A549 (cell line): ENCODE measurements at regions not wholly inside any gene's neighbourhood (a gene's known extent, or its start where the extent isn't known, plus 50 kb on each side); places are given as distances from the start of the nearest gene placed in this dataset.

Source experiments
- CEBPB ChIP-seq, 2 experiments: fragments of >200 bp in 1 of 2; sonication (Bioruptor Twin) in 1 of 2; formaldehyde crosslinking in 1 of 2; IDR thresholded peaks; 2 replicates each; pipeline ENCODE4 v1.6.1; 2012 to 2016
- RFX5 ChIP-seq: fragments of 450-650 bp; IDR thresholded peaks from 2 replicates; pipeline ENCODE4 v1.7.1; 2014; ENCODE audit warnings: antibody characterized with exemption, mild to moderate bottlenecking, moderate library complexity
- TF ChIP-seq, protein P1 (sequence below): fragments of 200-600 bp; sonication (generic); IDR thresholded peaks from 2 replicates; pipeline ENCODE4 v1.6.1; 2016; ENCODE audit warnings: antibody characterized with exemption, mild to moderate bottlenecking, moderate library complexity

DNA sequence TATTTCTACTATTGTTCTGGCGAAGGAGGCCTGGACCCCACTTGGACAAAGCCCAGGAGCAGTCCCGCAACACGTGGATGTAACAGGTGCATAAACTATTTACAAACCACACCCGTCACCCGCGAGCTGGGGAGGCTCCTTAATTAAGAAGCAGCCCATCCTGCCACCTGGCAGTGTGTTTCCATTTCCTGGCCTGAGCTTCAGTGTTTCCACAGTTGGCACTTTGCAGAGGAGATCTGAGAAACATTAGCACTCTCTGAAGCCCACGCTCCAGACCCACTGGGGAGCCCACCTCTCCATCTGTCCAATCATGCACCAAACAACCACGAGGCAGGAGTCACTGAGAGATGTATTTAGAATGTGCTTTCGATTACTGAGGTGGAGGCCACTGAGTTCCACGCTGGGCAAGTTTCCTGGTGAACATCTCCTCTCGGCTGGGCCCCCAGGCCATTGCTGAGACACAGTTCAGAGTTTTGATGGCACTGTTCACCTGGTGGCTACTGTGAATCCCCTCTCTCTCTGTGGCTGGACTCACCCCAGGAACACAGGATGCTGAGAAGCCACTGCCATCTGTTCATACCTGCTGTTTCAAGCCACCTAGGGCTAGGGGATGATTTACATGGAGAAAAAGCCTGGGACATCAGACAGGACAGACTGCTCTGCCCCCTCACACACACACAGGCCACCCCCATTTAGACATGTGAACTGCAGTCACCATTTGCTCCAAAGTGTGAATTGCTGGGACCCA is 129.1 kb downstream of the AIPL1 start:
- TF ChIP-seq CEBPB (IDR thresholded peaks at IDR 0.05) (no peak), RFX5 (no peak)
- TF ChIP-seq, protein P1, sequence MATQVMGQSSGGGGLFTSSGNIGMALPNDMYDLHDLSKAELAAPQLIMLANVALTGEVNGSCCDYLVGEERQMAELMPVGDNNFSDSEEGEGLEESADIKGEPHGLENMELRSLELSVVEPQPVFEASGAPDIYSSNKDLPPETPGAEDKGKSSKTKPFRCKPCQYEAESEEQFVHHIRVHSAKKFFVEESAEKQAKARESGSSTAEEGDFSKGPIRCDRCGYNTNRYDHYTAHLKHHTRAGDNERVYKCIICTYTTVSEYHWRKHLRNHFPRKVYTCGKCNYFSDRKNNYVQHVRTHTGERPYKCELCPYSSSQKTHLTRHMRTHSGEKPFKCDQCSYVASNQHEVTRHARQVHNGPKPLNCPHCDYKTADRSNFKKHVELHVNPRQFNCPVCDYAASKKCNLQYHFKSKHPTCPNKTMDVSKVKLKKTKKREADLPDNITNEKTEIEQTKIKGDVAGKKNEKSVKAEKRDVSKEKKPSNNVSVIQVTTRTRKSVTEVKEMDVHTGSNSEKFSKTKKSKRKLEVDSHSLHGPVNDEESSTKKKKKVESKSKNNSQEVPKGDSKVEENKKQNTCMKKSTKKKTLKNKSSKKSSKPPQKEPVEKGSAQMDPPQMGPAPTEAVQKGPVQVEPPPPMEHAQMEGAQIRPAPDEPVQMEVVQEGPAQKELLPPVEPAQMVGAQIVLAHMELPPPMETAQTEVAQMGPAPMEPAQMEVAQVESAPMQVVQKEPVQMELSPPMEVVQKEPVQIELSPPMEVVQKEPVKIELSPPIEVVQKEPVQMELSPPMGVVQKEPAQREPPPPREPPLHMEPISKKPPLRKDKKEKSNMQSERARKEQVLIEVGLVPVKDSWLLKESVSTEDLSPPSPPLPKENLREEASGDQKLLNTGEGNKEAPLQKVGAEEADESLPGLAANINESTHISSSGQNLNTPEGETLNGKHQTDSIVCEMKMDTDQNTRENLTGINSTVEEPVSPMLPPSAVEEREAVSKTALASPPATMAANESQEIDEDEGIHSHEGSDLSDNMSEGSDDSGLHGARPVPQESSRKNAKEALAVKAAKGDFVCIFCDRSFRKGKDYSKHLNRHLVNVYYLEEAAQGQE, result no peak
